ENCODE measurements at regions not wholly inside any gene's neighbourhood (a gene's known extent, or its start where the extent isn't known, plus 50 kb on each side); places are given as distances from the start of the nearest gene placed in this dataset.

GRCh38 chr14:83425138-83425537 lies 1891.5 kb upstream of the SEL1L start:
- TF ChIP-seq CTCF (conservative IDR thresholded peaks at IDR 0.05; ENCODE audit: low read length) (no peak), EZH2phosphoT487 (IDR thresholded peaks at IDR 0.05; ENCODE audit: borderline replicate concordance, low read depth, low read length) (no peak)

Measured in OCI-LY7 (cell line).